HepG2 (cell line): ENCODE measurements at regions not wholly inside any gene's neighbourhood (a gene's known extent, or its start where the extent isn't known, plus 50 kb on each side); places are given as distances from the start of the nearest gene placed in this dataset.

Experiments
- ATAC-seq: fragments of 200-7000 bp; cut with Tn5 transposase; 3 replicates; pipeline ENCODE4 v1.9.1; 2020; ENCODE audit warnings: mild to moderate bottlenecking, moderate library complexity
- BruUV-seq: library from RNA; stranded (reverse); fragments of 400-500 nt; replicated peaks from 2 replicates; lab custom pipeline; 2021; lab: Mats Ljungman, UMichigan
- CTCF ChIA-PET: fragments of 300-600 bp; formaldehyde crosslinking; extraction: SDS; loops from one replicate; lab custom pipeline; 2021; ENCODE audit warnings: low total read pairs, inconsistent platforms, low intra/inter-chr PET ratio; lab: Yijun Ruan, JAX
- POLR2A ChIA-PET: fragments of 350-600 bp; sonication (Branson Sonifier 250); formaldehyde crosslinking; loops from one replicate; lab custom pipeline; 2020; ENCODE audit warnings: antibody characterized with exemption, inconsistent platforms; lab: Yijun Ruan, JAX
- DNase-seq: peaks from one replicate; pipeline ENCODE4 v3.0.0-alpha.2; 2015; ENCODE audit warnings: low spot score
- FAIRE-seq: peaks from 3 replicates; lab custom pipeline; 2011; peaks lifted over from hg19 to GRCh38; lab: Jason Lieb, UNC
- H2AFZ ChIP-seq: one replicate; pipeline ENCODE4 v1.6.1; 2011; ENCODE audit warnings: low read length, inconsistent platforms
- H3K27ac ChIP-seq: fragments of 300-600 bp; 3 replicates; pipeline ENCODE4 v1.8.0; 2011; ENCODE audit warnings: mixed run types, mild to moderate bottlenecking, mixed read lengths, low read length, inconsistent platforms; ENCODE audit not compliant: insufficient read depth; ENCODE audit errors: extremely low read length
- H3K27me3 ChIP-seq, 2 experiments: fragments of 200-600 bp in 1 of 2; 2 replicates in 1 of 2; 3 replicates in 1 of 2; pipeline versions ENCODE4 v1.6.0 to v1.8.0; 2011; ENCODE audit warnings: low read length in 2 of 2, mild to moderate bottlenecking in 2 of 2, moderate library complexity in 2 of 2, inconsistent platforms in 1 of 2; ENCODE audit not compliant: insufficient read depth in 2 of 2, control insufficient read depth in 1 of 2
- H3K36me3 ChIP-seq, 2 experiments: fragments of 200-600 bp in 1 of 2; replicated peaks in 1 of 2; 2 replicates in 1 of 2; 3 replicates in 1 of 2; pipeline versions ENCODE4 v1.5.1 to v1.8.0; 2011; ENCODE audit warnings: low read length in 2 of 2, inconsistent platforms in 1 of 2; ENCODE audit not compliant: insufficient read depth in 2 of 2, control insufficient read depth in 1 of 2
- H3K4me1 ChIP-seq: 2 replicates; pipeline ENCODE4 v1.5.1; 2012; ENCODE audit warnings: low read length, inconsistent platforms; ENCODE audit not compliant: insufficient read depth
- H3K4me2 ChIP-seq: 2 replicates; pipeline ENCODE4 v1.6.0; 2011; ENCODE audit warnings: low read depth, low read length, inconsistent platforms
- H3K4me3 ChIP-seq, 3 experiments: fragments of 200-600 bp in 1 of 3; sonication (generic), shearing (Covaris generic) in 1 of 3; replicated peaks in 1 of 3; 2 replicates each; pipeline ENCODE4 v1.5.1; 2011 to 2016; ENCODE audit warnings: low read length in 3 of 3, inconsistent platforms in 2 of 3, low read depth in 2 of 3, mild to moderate bottlenecking in 2 of 3, control low read depth in 1 of 3, mixed read lengths in 1 of 3; ENCODE audit not compliant: insufficient read depth in 1 of 3
- H3K79me2 ChIP-seq: one replicate; pipeline ENCODE4 v1.6.1; 2011; ENCODE audit warnings: low read length, inconsistent platforms; ENCODE audit not compliant: insufficient read depth
- H3K9ac ChIP-seq: 2 replicates; pipeline ENCODE4 v1.6.0; 2011; ENCODE audit warnings: mild to moderate bottlenecking, low read depth, low read length, inconsistent platforms; ENCODE audit not compliant: insufficient read depth
- H3K9me3 ChIP-seq: 2 replicates; pipeline ENCODE4 v1.5.1; 2012; ENCODE audit warnings: mild to moderate bottlenecking, low read length
- H4K20me1 ChIP-seq: 2 replicates; pipeline ENCODE4 v1.6.0; 2011; ENCODE audit warnings: inconsistent platforms, mild to moderate bottlenecking, low read length, moderate library complexity; ENCODE audit not compliant: insufficient read depth
- ETV6 ChIP-seq: sonication (generic); formaldehyde crosslinking; conservative IDR thresholded peaks from 2 replicates; pipeline ENCODE4 v1.4.0; 2020; ENCODE audit warnings: missing genetic modification reagents
- GLMP ChIP-seq: sonication (generic); formaldehyde crosslinking; IDR thresholded peaks from 2 replicates; pipeline ENCODE4 v1.9.0; 2021; ENCODE audit warnings: missing genetic modification reagents, mild to moderate bottlenecking, borderline replicate concordance
- GMEB2 ChIP-seq: IDR thresholded peaks from 2 replicates; pipeline ENCODE4 v1.6.1; 2016; ENCODE audit warnings: missing biosample characterization, missing genetic modification reagents, low read depth
- KAT2B ChIP-seq: fragments of 150-350 bp; IDR thresholded peaks from 2 replicates; pipeline ENCODE4 v1.6.1; 2014; ENCODE audit warnings: low read depth, low read length, borderline replicate concordance
- MLXIP ChIP-seq: sonication (generic); formaldehyde crosslinking; IDR thresholded peaks from 2 replicates; pipeline ENCODE4 v1.9.0; 2021; ENCODE audit warnings: missing genetic modification reagents, borderline replicate concordance
- STAT5B ChIP-seq: sonication (generic); formaldehyde crosslinking; IDR thresholded peaks from 2 replicates; pipeline ENCODE4 v1.4.0; 2020; ENCODE audit warnings: missing genetic modification reagents
- TAF1 ChIP-seq: sonication (generic); formaldehyde crosslinking; IDR thresholded peaks from 2 replicates; pipeline ENCODE4 v1.4.0; 2020; ENCODE audit warnings: missing genetic modification reagents
- ZBTB10 ChIP-seq: sonication (generic); formaldehyde crosslinking; IDR thresholded peaks from 2 replicates; pipeline ENCODE4 v1.4.0; 2020; ENCODE audit warnings: missing genetic modification reagents, borderline replicate concordance
- ZBTB7B ChIP-seq: sonication (generic); formaldehyde crosslinking; IDR thresholded peaks from 2 replicates; pipeline ENCODE4 v1.4.0; 2020; ENCODE audit warnings: missing genetic modification reagents
- ZFYVE20 ChIP-seq: sonication (generic); formaldehyde crosslinking; IDR thresholded peaks from 2 replicates; pipeline ENCODE4 v1.8.0; 2023; ENCODE audit warnings: low read depth, mild to moderate bottlenecking, moderate library complexity, missing genetic modification reagents, borderline replicate concordance
- ZNF253 ChIP-seq: sonication (generic); formaldehyde crosslinking; IDR thresholded peaks from 2 replicates; pipeline ENCODE4 v1.8.0; 2022; ENCODE audit warnings: mild to moderate bottlenecking, missing genetic modification reagents, borderline replicate concordance
- ZNF543 ChIP-seq: sonication (generic); formaldehyde crosslinking; IDR thresholded peaks from 2 replicates; pipeline ENCODE4 v1.4.0; 2020; ENCODE audit warnings: mild to moderate bottlenecking, missing genetic modification reagents
- ZNF703 ChIP-seq: sonication (generic); formaldehyde crosslinking; IDR thresholded peaks from 2 replicates; pipeline ENCODE4 v1.5.1; 2020; ENCODE audit warnings: missing genetic modification reagents, mild to moderate bottlenecking, moderate library complexity, borderline replicate concordance
- ZNF782 ChIP-seq: sonication (generic); formaldehyde crosslinking; IDR thresholded peaks from 2 replicates; pipeline ENCODE4 v1.4.0; 2020; ENCODE audit warnings: missing genetic modification reagents, mild to moderate bottlenecking, borderline replicate concordance
- WGBS: methylation state at CpG from one replicate; pipeline ENCODE4 v1.1.6; 2017; ENCODE audit warnings: low lambda C conversion rate; 5-methylcytosine and 5-hydroxymethylcytosine counted together
- in situ Hi-C: cut with HindIII; loops from 2 replicates; pipeline ENCODE4 v1.10.0; 2017; ENCODE audit warnings: low pct_unique_long_range_greater_than_20kb; ENCODE audit not compliant: extremely low pct_ligation_motif_present
- intact Hi-C: fragments of 100-400 bp; cut with micrococcal nuclease; formaldehyde crosslinking; loops from one replicate; pipeline ENCODE4 v1.10.0; 2022; ENCODE audit not compliant: unreplicated experiment

- TF ChIP-seq ZBTB10 (CRISPR knock-in tag), result no peak
- TF ChIP-seq ZBTB7B, result no peak
- no peak for TF ChIP-seq TAF1 (CRISPR knock-in tag)
- TF ChIP-seq ZNF253 (CRISPR knock-in tag), result no peak
- TF ChIP-seq ZNF782, result no peak
Measured at GRCh38 chr13:107942030-107942617, 273.2 kb downstream of the LIG4 start (continued).

- Histone ChIP-seq H3K27ac (no peak overlapping the region), H2AFZ (no peak overlapping the region), H4K20me1 (no peaks in the 10 kb centered on the region), H3K4me2 (no peak overlapping the region), H3K4me3 (no peak overlapping the region), H3K9me3 (peaks cover 68% of the 10 kb centered on the region), H3K9ac (no peak overlapping the region), H3K36me3 (no peaks in the 10 kb centered on the region), H3K27me3 (no peaks in the 10 kb centered on the region; a peak in 1 of 5 replicates), H3K4me1 (no peaks in the 10 kb centered on the region), H3K79me2 (no peaks in the 10 kb centered on the region)
- WGBS, result 0% methylated on average over 1 of the region's 2 CpGs
- in situ Hi-C loops, result no loop called here
- ATAC-seq, result no peak
- FAIRE-seq, result no peak
- POLR2A ChIA-PET, result no interaction called here
- CTCF ChIA-PET, result no interaction called here
- BruUV-seq, result no TSS peak
- intact Hi-C loops, result no loop called here
- DNase-seq, result no peak
- no peak for TF ChIP-seq STAT5B
- TF ChIP-seq ZNF543 (CRISPR knock-in tag), result no peak
- no peak for TF ChIP-seq GMEB2 (CRISPR knock-in tag)
- no peak for TF ChIP-seq ETV6
- TF ChIP-seq ZNF703 (CRISPR knock-in tag), result no peak
- no peak for TF ChIP-seq GLMP
- TF ChIP-seq MLXIP, result no peak
- no peak for TF ChIP-seq KAT2B
- no peak for TF ChIP-seq ZFYVE20 (CRISPR knock-in tag)
Measured at GRCh38 chr13:107941345-107942029, 273.8 kb downstream of the LIG4 start.
